ENCODE measurements at regions not wholly inside any gene's neighbourhood (a gene's known extent, or its start where the extent isn't known, plus 50 kb on each side); places are given as distances from the start of the nearest gene placed in this dataset.

GRCh38 chr13:106117035-106117434, 418.4 kb downstream of the EFNB2 start:
- ChIA-PET CTCF (no interaction called here), POLR2A (no interaction called here)
- no peaks in the 10 kb centered on the region for H3K9me3 Mint-ChIP-seq
- H3K27ac Mint-ChIP-seq: no peak overlapping the region
- H3K27me3 Mint-ChIP-seq: peaks cover 1% of the 10 kb centered on the region
- intact Hi-C loops (cut with micrococcal nuclease): no loop called here
- no peak for ATAC-seq
- H3K36me3 Mint-ChIP-seq (ENCODE audit: low read depth): no peaks in the 10 kb centered on the region
- no peak for DNase-seq
- TF ChIP-seq, protein P1, sequence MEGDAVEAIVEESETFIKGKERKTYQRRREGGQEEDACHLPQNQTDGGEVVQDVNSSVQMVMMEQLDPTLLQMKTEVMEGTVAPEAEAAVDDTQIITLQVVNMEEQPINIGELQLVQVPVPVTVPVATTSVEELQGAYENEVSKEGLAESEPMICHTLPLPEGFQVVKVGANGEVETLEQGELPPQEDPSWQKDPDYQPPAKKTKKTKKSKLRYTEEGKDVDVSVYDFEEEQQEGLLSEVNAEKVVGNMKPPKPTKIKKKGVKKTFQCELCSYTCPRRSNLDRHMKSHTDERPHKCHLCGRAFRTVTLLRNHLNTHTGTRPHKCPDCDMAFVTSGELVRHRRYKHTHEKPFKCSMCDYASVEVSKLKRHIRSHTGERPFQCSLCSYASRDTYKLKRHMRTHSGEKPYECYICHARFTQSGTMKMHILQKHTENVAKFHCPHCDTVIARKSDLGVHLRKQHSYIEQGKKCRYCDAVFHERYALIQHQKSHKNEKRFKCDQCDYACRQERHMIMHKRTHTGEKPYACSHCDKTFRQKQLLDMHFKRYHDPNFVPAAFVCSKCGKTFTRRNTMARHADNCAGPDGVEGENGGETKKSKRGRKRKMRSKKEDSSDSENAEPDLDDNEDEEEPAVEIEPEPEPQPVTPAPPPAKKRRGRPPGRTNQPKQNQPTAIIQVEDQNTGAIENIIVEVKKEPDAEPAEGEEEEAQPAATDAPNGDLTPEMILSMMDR (IDR thresholded peaks at IDR 0.05): no peak
- no peak overlapping the region for H3K4me3 Mint-ChIP-seq
- H3K4me1 Mint-ChIP-seq (ENCODE audit: low read depth): no peaks in the 10 kb centered on the region

- Mint-ChIP-seq H3K36me3 (ENCODE audit: low read depth) (no peaks in the 10 kb centered on the region), H3K9me3 (no peaks in the 10 kb centered on the region), H3K27me3 (peaks cover 1% of the 10 kb centered on the region), H3K27ac (no peak overlapping the region), H3K4me1 (ENCODE audit: low read depth) (no peaks in the 10 kb centered on the region), H3K4me3 (no peak overlapping the region)
- POLR2A ChIA-PET: no interaction called here
- no peak for DNase-seq
- TF ChIP-seq, protein P1 (IDR thresholded peaks at IDR 0.05): no peak
- CTCF ChIA-PET: no interaction called here
- no peak for ATAC-seq
- intact Hi-C loops (cut with micrococcal nuclease): no loop called here
These were observed 420.4 kb downstream of the EFNB2 start for GRCh38 chr13:106115081-106115480.

GRCh38 chr13:106113796-106114195, 421.7 kb downstream of the EFNB2 start:
- Mint-ChIP-seq H3K27me3 (peaks cover under 1% of the 10 kb centered on the region), H3K27ac (no peak overlapping the region), H3K36me3 (ENCODE audit: low read depth) (no peaks in the 10 kb centered on the region), H3K4me3 (no peak overlapping the region), H3K4me1 (ENCODE audit: low read depth) (no peaks in the 10 kb centered on the region), H3K9me3 (no peaks in the 10 kb centered on the region)
- TF ChIP-seq, protein P1 (IDR thresholded peaks at IDR 0.05): no peak
- ATAC-seq (no peak), DNase-seq (no peak)
- ChIA-PET CTCF (no interaction called here), POLR2A (no interaction called here)
- intact Hi-C loops (cut with micrococcal nuclease): no loop called here

- ATAC-seq (no peak), DNase-seq (no peak)
- Mint-ChIP-seq H3K4me3 (no peak overlapping the region), H3K27me3 (no peaks in the 10 kb centered on the region), H3K36me3 (ENCODE audit: low read depth) (no peaks in the 10 kb centered on the region), H3K27ac (no peak overlapping the region), H3K9me3 (no peaks in the 10 kb centered on the region), H3K4me1 (ENCODE audit: low read depth) (no peaks in the 10 kb centered on the region)
- intact Hi-C loops (cut with micrococcal nuclease): no loop called here
- ChIA-PET CTCF (no interaction called here), POLR2A (no interaction called here)
- TF ChIP-seq, protein P1 (IDR thresholded peaks at IDR 0.05): no peak
These were observed 423.3 kb downstream of the EFNB2 start for GRCh38 chr13:106112191-106112590.

DNA sequence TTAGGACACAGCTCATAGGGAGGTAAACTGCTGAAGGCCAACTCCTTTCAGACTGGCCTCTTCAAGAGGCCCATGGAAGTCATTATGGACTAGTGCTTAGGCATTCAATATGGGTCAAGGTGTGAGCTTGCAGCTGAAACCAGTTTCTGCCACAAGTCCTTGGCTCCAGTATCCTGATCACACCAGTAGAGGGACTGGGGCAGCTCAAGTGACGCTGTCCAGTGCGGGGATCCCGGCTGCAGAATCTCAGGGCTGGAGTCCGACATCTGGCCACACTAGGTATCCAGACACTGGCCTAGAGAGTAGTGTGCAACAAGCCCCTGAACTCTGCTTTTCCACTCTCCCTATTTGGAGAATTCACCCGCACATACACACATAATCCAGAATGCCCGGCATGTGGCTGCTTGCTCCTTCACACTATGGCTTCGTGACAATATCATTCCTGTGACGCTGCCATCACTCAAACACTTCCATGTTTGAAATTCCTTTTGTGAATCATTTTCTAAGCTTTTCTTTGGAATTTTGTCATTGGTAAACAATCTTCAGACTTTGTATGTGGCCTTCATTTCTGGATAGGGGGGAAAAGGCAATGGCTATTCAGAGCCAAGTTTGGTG, 425.1 kb downstream of the EFNB2 start:
- no peaks in the 10 kb centered on the region for H3K9me3 Mint-ChIP-seq
- CTCF ChIA-PET: no interaction called here
- TF ChIP-seq, protein P1 (IDR thresholded peaks at IDR 0.05): no peak
- DNase-seq: no peak
- H3K27ac Mint-ChIP-seq: no peak overlapping the region
- H3K4me3 Mint-ChIP-seq: no peak overlapping the region
- no peak for ATAC-seq
- intact Hi-C loops (cut with micrococcal nuclease): no loop called here
- no peaks in the 10 kb centered on the region for H3K36me3 Mint-ChIP-seq (ENCODE audit: low read depth)
- POLR2A ChIA-PET: no interaction called here
- H3K4me1 Mint-ChIP-seq (ENCODE audit: low read depth): no peaks in the 10 kb centered on the region
- no peaks in the 10 kb centered on the region for H3K27me3 Mint-ChIP-seq

Measured in activated CD8-positive, alpha-beta T cell treated with anti-CD3 and anti-CD28 coated beads for 36 hours (primary cell).